H9 (cell line): ENCODE measurements at regions not wholly inside any gene's neighbourhood (a gene's known extent, or its start where the extent isn't known, plus 50 kb on each side); places are given as distances from the start of the nearest gene placed in this dataset.

Source experiments
- DNase-seq: peaks from one replicate; pipeline ENCODE4 v3.0.0-alpha.2; 2017
- H2AFZ ChIP-seq: one replicate; pipeline ENCODE4 v1.6.1; 2013; ENCODE audit warnings: mild to moderate bottlenecking, low read length, control low read depth, moderate library complexity
- H2AK5ac ChIP-seq: 2 replicates; pipeline ENCODE4 v1.6.1; 2013; ENCODE audit warnings: low read length, control low read depth, mixed read lengths; ENCODE audit not compliant: insufficient read length
- H2BK120ac ChIP-seq: one replicate; pipeline ENCODE4 v1.6.1; 2013; ENCODE audit warnings: low read depth, mild to moderate bottlenecking, low read length, control low read depth, inconsistent platforms; ENCODE audit not compliant: poor library complexity, severe bottlenecking
- H2BK12ac ChIP-seq: 2 replicates; pipeline ENCODE4 v1.6.1; 2013; ENCODE audit warnings: low read length, control low read depth, mixed read lengths, low read depth; ENCODE audit not compliant: insufficient read length
- H2BK15ac ChIP-seq: 2 replicates; pipeline ENCODE4 v1.6.1; 2013; ENCODE audit warnings: low read depth, low read length, control low read depth
- H2BK20ac ChIP-seq: one replicate; pipeline ENCODE4 v1.6.1; 2013; ENCODE audit warnings: low read depth, mild to moderate bottlenecking, low read length, control low read depth, inconsistent platforms; ENCODE audit not compliant: poor library complexity, severe bottlenecking
- H2BK5ac ChIP-seq: 2 replicates; pipeline ENCODE4 v1.6.1; 2013; ENCODE audit warnings: low read length, control low read depth, mixed read lengths; ENCODE audit not compliant: insufficient read length
- H3K14ac ChIP-seq: 2 replicates; pipeline ENCODE4 v1.6.1; 2013; ENCODE audit warnings: low read length, control low read depth; ENCODE audit not compliant: insufficient read depth
- H3K18ac ChIP-seq: 2 replicates; pipeline ENCODE4 v1.6.1; 2013; ENCODE audit warnings: low read depth, mild to moderate bottlenecking, mixed read lengths, low read length, control low read depth; ENCODE audit not compliant: insufficient read length
- H3K23ac ChIP-seq: 2 replicates; pipeline ENCODE4 v1.6.1; 2013; ENCODE audit warnings: low read length, control low read depth, mixed read lengths, low read depth; ENCODE audit not compliant: insufficient read length
- H3K23me2 ChIP-seq: 2 replicates; pipeline ENCODE4 v1.6.1; 2013; ENCODE audit warnings: low read depth, mild to moderate bottlenecking, mixed read lengths, low read length, control low read depth; ENCODE audit not compliant: insufficient read length, poor library complexity, severe bottlenecking
- H3K27ac ChIP-seq: 2 replicates; pipeline ENCODE4 v1.5.1; 2013; ENCODE audit warnings: low read length, control low read depth, mixed read lengths, low read depth; ENCODE audit not compliant: insufficient read length
- H3K27me3 ChIP-seq: 2 replicates; pipeline ENCODE4 v1.6.1; 2013; ENCODE audit warnings: low read length, control low read depth, inconsistent platforms; ENCODE audit not compliant: insufficient read depth
- H3K4ac ChIP-seq: 2 replicates; pipeline ENCODE4 v1.6.1; 2013; ENCODE audit warnings: low read depth, mild to moderate bottlenecking, control low read depth, inconsistent platforms, low read length, moderate library complexity
- H3K4me1 ChIP-seq: 2 replicates; pipeline ENCODE4 v1.6.1; 2013; ENCODE audit warnings: low read length, control low read depth, inconsistent platforms; ENCODE audit not compliant: insufficient read depth
- H3K4me2 ChIP-seq: 2 replicates; pipeline ENCODE4 v1.6.1; 2013; ENCODE audit warnings: low read length, control low read depth, mixed read lengths; ENCODE audit not compliant: insufficient read length, insufficient read depth
- H3K56ac ChIP-seq: 2 replicates; pipeline ENCODE4 v1.6.1; 2013; ENCODE audit warnings: low read depth, mild to moderate bottlenecking, mixed read lengths, low read length, control low read depth; ENCODE audit not compliant: insufficient read length
- H3K79me1 ChIP-seq: 2 replicates; pipeline ENCODE4 v1.6.1; 2013; ENCODE audit warnings: low read depth, mild to moderate bottlenecking, moderate library complexity, low read length, control low read depth, inconsistent platforms; ENCODE audit not compliant: insufficient read depth, poor library complexity, severe bottlenecking
- H3K79me2 ChIP-seq: 2 replicates; pipeline ENCODE4 v1.6.1; 2013; ENCODE audit warnings: low read length, control low read depth, inconsistent platforms; ENCODE audit not compliant: insufficient read depth
- H3K9ac ChIP-seq: 2 replicates; pipeline ENCODE4 v1.6.1; 2013; ENCODE audit warnings: low read length, control low read depth, mixed read lengths; ENCODE audit not compliant: insufficient read length; ENCODE audit errors: extremely low read depth
- H3K9me3 ChIP-seq: one replicate; pipeline ENCODE4 v1.6.1; 2013; ENCODE audit warnings: low read depth, low read length, inconsistent platforms; ENCODE audit not compliant: control insufficient read depth
- H3T11ph ChIP-seq: one replicate; pipeline ENCODE4 v1.6.1; 2013; ENCODE audit warnings: mild to moderate bottlenecking, low read length, control low read depth, inconsistent platforms
- H4K20me1 ChIP-seq: one replicate; pipeline ENCODE4 v1.6.1; 2013; ENCODE audit not compliant: control insufficient read depth, insufficient read length, insufficient read depth
- H4K5ac ChIP-seq: 2 replicates; pipeline ENCODE4 v1.6.1; 2013; ENCODE audit warnings: low read depth, mild to moderate bottlenecking, mixed read lengths, low read length, control low read depth; ENCODE audit not compliant: insufficient read length
- H4K8ac ChIP-seq: replicated peaks from 2 replicates; pipeline ENCODE4 v1.6.1; 2013; ENCODE audit warnings: low read length, control low read depth, mixed read lengths, low read depth; ENCODE audit not compliant: insufficient read length
- H4K91ac ChIP-seq: 2 replicates; pipeline ENCODE4 v1.6.1; 2013; ENCODE audit warnings: low read depth, mild to moderate bottlenecking, moderate library complexity, mixed read lengths, low read length, control low read depth; ENCODE audit not compliant: insufficient read length
- H3K27ac Mint-ChIP-seq, 3 experiments: 2 replicates in 2 of 3; 3 replicates in 1 of 3; pipeline ENCODE4 v1.8.0; 2020 to 2021; ENCODE audit warnings: mixed read lengths in 3 of 3, mild to moderate bottlenecking in 1 of 3, moderate library complexity in 1 of 3
- H3K27me3 Mint-ChIP-seq: 2 replicates; pipeline ENCODE4 v1.8.0; 2021; ENCODE audit warnings: low read depth, mild to moderate bottlenecking, moderate library complexity, mixed read lengths
- H3K36me3 Mint-ChIP-seq, 3 experiments: 2 replicates in 2 of 3; 3 replicates in 1 of 3; pipeline ENCODE4 v1.8.0; 2020 to 2021; ENCODE audit warnings: low read depth in 3 of 3, mixed read lengths in 3 of 3; ENCODE audit not compliant: insufficient read depth in 1 of 3
- H3K4me1 Mint-ChIP-seq, 2 experiments: 2 replicates each; pipeline ENCODE4 v1.8.0; 2020; ENCODE audit warnings: mixed read lengths in 2 of 2
- H3K4me3 Mint-ChIP-seq, 2 experiments: 2 replicates in 1 of 2; 3 replicates in 1 of 2; pipeline ENCODE4 v1.8.0; 2020 to 2021; ENCODE audit warnings: mild to moderate bottlenecking in 2 of 2, mixed read lengths in 2 of 2, moderate library complexity in 1 of 2
- H3K9me3 Mint-ChIP-seq, 2 experiments: 2 replicates in 1 of 2; 3 replicates in 1 of 2; pipeline ENCODE4 v1.8.0; 2020; ENCODE audit warnings: mild to moderate bottlenecking in 2 of 2, mixed read lengths in 2 of 2, moderate library complexity in 1 of 2
- CTCF ChIP-seq: fragments of 200-600 bp; sonication (generic); conservative IDR thresholded peaks from 3 replicates; pipeline ENCODE4 v1.8.0; 2021; ENCODE audit warnings: antibody characterized with exemption, mild to moderate bottlenecking
- WGBS: extraction: QIAGEN DNeasy Blood & Tissue Kit; methylation state at CpG from one replicate; pipeline ENCODE4 v1.1.7; 2013; ENCODE audit warnings: missing lambda C conversion rate, low lambda C conversion rate, mixed read lengths; ENCODE audit not compliant: insufficient read length; ENCODE audit errors: extremely low coverage; 5-methylcytosine and 5-hydroxymethylcytosine counted together

GRCh38 chr10:21260506-21261149 lies 264.9 kb downstream of the SKIDA1 start:
- WGBS: no CpG with 5 or more reads among the region's 11 CpGs
- H3K4me3 Mint-ChIP-seq: no peak overlapping the region
- Histone ChIP-seq H4K91ac (no peak overlapping the region), H3K27ac (no peak overlapping the region), H3K79me1 (no peaks in the 10 kb centered on the region), H3K4me2 (no peak overlapping the region), H3K9me3 (no peaks in the 10 kb centered on the region), H3K23ac (no peak overlapping the region), H2BK20ac (no peak overlapping the region), H2AFZ (no peak overlapping the region), H3K14ac (no peak overlapping the region), H3T11ph (no peak overlapping the region), H3K9ac (no peak overlapping the region), H2AK5ac (no peak overlapping the region), H2BK15ac (no peak overlapping the region), H2BK12ac (no peak overlapping the region), H4K5ac (no peak overlapping the region), H3K27me3 (no peaks in the 10 kb centered on the region), H3K79me2 (no peaks in the 10 kb centered on the region), H3K4me1 (peaks cover 7% of the 10 kb centered on the region; the same call in 1 of the 2 replicates), H3K56ac (no peak overlapping the region), H3K23me2 (no peaks in the 10 kb centered on the region), H3K4ac (no peak overlapping the region), H3K18ac (no peak overlapping the region), H2BK5ac (no peak overlapping the region), H4K20me1 (no peaks in the 10 kb centered on the region), H4K8ac (no peak overlapping the region), H2BK120ac (no peak overlapping the region)
- peak overlapping the region in 1 of 3 experiments; percentile 62; a peak in 2 of 7 replicates for H3K27ac Mint-ChIP-seq
- peak; percentile 33; the same call in 2 of the 3 replicates for TF ChIP-seq CTCF
- peaks cover 2 to 12% (median 10%) of the 10 kb centered on the region in 3 experiments; a peak in 4 of 7 replicates for H3K36me3 Mint-ChIP-seq
- no peak for DNase-seq
- peaks cover 15 to 20% of the 10 kb centered on the region in 2 experiments for H3K4me1 Mint-ChIP-seq
- H3K27me3 Mint-ChIP-seq: no peaks in the 10 kb centered on the region
- H3K9me3 Mint-ChIP-seq: peaks cover 0 to 4% of the 10 kb centered on the region in 2 experiments; a peak in 2 of 5 replicates
